Fibroblast of mammary gland (primary cell): ENCODE measurements at regions not wholly inside any gene's neighbourhood (a gene's known extent, or its start where the extent isn't known, plus 50 kb on each side); places are given as distances from the start of the nearest gene placed in this dataset.

Experiments
- DNase-seq: peaks from one replicate; pipeline ENCODE4 v3.0.0-alpha.2; 2010; ENCODE audit warnings: low read depth
- H3K4me3 ChIP-seq: 2 replicates; pipeline ENCODE4 v1.5.1; 2011; ENCODE audit warnings: low read depth, mild to moderate bottlenecking, low read length, moderate library complexity; ENCODE audit not compliant: control insufficient read depth
- TF ChIP-seq, protein P1 (sequence below): conservative IDR thresholded peaks from 2 replicates; pipeline ENCODE4 v1.5.1; 2011; ENCODE audit warnings: low read depth, low read length, inconsistent platforms; ENCODE audit not compliant: control insufficient read depth, insufficient read depth

DNA sequence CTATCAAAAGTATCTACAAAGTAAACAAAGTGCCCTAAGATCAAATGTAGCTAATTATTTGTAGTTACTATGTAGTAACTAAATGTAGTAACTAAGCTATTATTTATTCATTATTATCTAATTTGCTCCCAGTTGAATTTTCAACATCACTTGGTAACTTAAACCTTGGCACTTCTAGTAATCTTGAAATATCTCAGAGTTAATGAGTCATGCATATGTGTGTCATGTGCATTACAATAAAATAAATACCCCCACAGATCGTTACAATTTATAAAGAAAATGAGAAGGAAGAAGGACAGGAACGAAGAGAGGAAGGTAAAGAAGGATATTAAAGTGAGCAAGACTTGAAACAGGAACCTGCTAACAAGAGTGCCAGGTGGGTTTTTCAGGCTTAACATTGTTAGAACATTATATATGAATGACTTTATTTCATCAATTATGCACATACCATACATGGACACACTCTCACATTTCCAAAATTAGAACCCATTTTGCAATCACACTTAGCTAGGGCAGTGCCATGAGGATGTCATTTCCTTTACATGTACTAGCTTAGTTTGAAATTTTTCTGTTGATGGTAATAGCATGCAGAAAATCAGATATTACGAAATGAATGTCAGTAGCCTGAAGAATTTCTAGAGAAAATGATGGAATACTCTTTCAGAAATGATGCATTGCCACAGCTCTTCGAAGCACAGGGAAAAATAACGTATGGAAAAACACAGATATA lies 1670.4 kb upstream of the AGA start:
- no peak for DNase-seq
- TF ChIP-seq, protein P1, sequence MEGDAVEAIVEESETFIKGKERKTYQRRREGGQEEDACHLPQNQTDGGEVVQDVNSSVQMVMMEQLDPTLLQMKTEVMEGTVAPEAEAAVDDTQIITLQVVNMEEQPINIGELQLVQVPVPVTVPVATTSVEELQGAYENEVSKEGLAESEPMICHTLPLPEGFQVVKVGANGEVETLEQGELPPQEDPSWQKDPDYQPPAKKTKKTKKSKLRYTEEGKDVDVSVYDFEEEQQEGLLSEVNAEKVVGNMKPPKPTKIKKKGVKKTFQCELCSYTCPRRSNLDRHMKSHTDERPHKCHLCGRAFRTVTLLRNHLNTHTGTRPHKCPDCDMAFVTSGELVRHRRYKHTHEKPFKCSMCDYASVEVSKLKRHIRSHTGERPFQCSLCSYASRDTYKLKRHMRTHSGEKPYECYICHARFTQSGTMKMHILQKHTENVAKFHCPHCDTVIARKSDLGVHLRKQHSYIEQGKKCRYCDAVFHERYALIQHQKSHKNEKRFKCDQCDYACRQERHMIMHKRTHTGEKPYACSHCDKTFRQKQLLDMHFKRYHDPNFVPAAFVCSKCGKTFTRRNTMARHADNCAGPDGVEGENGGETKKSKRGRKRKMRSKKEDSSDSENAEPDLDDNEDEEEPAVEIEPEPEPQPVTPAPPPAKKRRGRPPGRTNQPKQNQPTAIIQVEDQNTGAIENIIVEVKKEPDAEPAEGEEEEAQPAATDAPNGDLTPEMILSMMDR: no peak
- H3K4me3 ChIP-seq: no peak overlapping the region

DNA sequence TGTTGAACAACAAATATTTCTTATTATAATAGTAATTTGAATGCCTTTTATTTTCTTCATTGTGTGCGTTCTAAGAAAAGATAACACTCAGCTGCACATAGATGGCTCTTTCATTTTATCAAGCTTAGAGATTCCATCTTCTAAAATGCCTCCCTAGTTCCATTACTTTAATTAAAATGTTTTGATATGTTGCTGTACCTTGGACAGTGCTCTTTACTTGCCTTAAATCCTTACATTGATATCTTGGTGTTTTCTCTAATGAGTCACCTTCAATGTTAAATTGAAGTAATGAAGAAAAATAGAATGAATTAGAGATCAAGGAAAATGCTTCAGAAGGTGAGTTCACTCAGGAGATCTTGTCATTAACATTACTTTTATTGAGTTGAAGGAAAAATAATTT lies 1672.4 kb upstream of the AGA start:
- TF ChIP-seq, protein P1: no peak
- no peak for DNase-seq
- H3K4me3 ChIP-seq: no peak overlapping the region

DNA sequence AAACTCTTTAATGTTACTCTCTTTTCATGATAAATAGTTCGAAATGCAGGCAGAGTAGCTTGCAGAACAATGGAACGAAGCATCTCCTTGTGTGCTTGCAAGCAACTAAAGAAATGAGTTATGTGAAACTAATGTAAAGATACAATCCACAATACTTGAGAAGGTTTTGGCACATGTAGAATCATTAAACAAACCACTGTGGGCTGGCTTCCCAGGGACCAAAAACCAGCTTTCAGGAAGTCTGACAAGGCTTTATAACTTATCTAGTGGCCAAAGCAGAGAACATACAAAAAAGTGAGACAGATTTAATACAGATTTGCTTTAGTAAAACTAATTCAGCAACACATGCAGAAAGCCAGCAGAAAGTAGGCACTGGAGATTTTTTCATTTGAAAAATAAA lies 1673.8 kb upstream of the AGA start:
- no peak for DNase-seq
- no peak overlapping the region for H3K4me3 ChIP-seq
- TF ChIP-seq, protein P1: no peak

DNA sequence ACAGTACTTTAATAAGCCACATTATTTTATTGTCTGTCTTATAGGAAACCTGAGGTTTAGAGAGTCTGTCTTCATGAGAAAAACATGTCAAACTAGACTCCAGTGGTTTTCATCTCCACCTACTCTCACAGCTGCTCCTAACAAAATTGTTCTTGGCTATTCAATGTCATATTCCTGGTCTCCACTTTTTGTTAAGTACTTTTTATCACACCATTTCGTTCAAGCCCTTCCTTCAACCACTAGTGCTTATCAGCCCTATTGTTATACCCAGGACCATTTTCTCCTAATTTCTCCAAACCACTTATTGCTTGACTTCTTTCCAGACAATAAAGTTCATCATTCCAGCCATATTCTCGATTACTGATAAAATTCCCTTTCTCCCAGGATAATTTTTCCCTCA lies 1674.3 kb upstream of the AGA start:
- TF ChIP-seq, protein P1: no peak
- no peak overlapping the region for H3K4me3 ChIP-seq
- DNase-seq: no peak

DNA sequence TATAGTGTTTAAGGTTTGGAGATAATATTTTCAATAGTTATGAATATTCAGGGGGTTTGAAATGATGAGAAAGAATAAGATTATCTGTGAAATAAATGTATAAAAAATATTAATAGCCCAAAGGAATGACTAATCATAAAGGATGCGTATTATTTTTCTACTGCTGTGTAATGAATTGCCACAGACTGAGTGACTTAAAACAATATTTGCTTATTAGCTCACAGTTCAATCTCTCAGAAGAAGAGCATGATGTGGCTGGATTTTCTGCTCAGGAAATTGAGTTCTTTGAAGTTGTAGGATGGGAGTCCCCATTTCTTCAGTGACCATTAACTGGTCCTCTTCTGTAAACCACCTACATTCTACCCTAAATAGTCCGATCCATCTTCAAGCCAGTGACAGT lies 1680.8 kb upstream of the AGA start:
- no peak for DNase-seq
- no peak overlapping the region for H3K4me3 ChIP-seq
- TF ChIP-seq, protein P1: no peak

DNA sequence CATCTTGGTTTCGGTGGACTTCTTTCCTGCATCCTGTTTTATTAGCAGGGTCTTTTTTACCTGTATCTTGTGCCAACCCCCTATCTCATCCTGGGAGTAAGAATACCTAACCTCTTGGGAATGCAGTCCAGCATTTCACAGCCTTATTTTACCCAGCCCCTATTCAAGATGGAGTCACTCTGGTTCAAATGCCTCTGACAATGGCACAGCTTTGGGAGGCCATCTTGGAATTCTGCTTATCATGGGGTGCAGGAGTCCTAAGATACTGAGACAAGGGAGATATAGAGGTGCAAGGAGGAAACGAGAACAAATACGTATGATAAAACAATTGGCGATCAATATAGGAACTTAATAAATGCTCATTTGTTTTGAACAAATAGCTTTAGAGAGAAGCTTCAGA lies 1682.2 kb upstream of the AGA start:
- TF ChIP-seq, protein P1: no peak
- no peak overlapping the region for H3K4me3 ChIP-seq
- DNase-seq: no peak

DNA sequence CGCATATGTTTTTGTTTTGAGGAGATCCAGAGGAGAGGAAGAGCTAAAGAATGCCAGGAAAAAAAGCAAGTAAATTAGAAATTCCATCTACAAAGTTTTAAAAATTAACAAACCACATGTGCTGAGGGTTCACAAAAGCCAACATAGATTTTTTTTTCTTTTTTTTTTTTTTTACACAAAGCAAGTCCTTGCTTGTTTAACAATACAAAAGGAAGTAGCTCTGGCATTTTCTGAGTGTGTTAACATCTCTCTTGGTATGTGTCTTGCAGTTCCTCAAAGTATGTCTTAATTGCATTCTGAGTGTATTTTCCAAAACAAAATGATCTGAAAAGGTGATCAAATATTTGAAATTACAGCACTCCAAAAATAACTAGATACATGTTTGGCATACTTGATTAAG lies 1682.7 kb upstream of the AGA start:
- no peak overlapping the region for H3K4me3 ChIP-seq
- TF ChIP-seq, protein P1: no peak
- no peak for DNase-seq
